Activated naive CD4-positive, alpha-beta T cell treated with Interleukin-2 at 50 U/mL for 16 hours (primary cell): ENCODE measurements at regions not wholly inside any gene's neighbourhood (a gene's known extent, or its start where the extent isn't known, plus 50 kb on each side); places are given as distances from the start of the nearest gene placed in this dataset.

Experiments
- DNase-seq: peaks from one replicate; pipeline ENCODE4 v3.0.0-alpha.2; 2020

GRCh38 chr9:89748831-89749499 is 144.2 kb downstream of the GADD45G start:
- DNase-seq = no peak

GRCh38 chr9:89749500-89750116 is 144.8 kb downstream of the GADD45G start:
- no peak for DNase-seq

- no peak for DNase-seq
Measured at GRCh38 chr9:89750117-89750791, 145.4 kb downstream of the GADD45G start.

GRCh38 chr9:89751079-89751825 is 146.4 kb downstream of the GADD45G start:
- DNase-seq = no peak

- no peak for DNase-seq
Measured at GRCh38 chr9:89752154-89752553, 147.3 kb downstream of the GADD45G start.

GRCh38 chr9:89753472-89754055 is 148.8 kb downstream of the GADD45G start:
- no peak for DNase-seq

- DNase-seq = no peak
Measured at GRCh38 chr9:89754193-89754592, 149.4 kb downstream of the GADD45G start.

GRCh38 chr9:89755821-89756220 is 151.0 kb downstream of the GADD45G start:
- DNase-seq = no peak

GRCh38 chr9:89756891-89757537 is 152.2 kb downstream of the GADD45G start:
- no peak for DNase-seq

GRCh38 chr9:89757776-89758528 is 153.1 kb downstream of the GADD45G start:
- no peak for DNase-seq

- no peak for DNase-seq
Measured at GRCh38 chr9:89759572-89759971, 154.8 kb downstream of the GADD45G start.

GRCh38 chr9:89760123-89760522 is 155.3 kb downstream of the GADD45G start:
- no peak for DNase-seq

GRCh38 chr9:89764217-89764616 is 159.4 kb downstream of the GADD45G start:
- no peak for DNase-seq

- no peak for DNase-seq
Measured at GRCh38 chr9:89765211-89765946, 160.6 kb downstream of the GADD45G start.

GRCh38 chr9:89766991-89767390 is 162.2 kb downstream of the GADD45G start:
- DNase-seq = no peak

GRCh38 chr9:89768051-89768450 is 163.2 kb downstream of the GADD45G start:
- DNase-seq = no peak

- DNase-seq = no peak
Measured at GRCh38 chr9:89768650-89769071, 163.8 kb downstream of the GADD45G start.

- DNase-seq = no peak
Measured at GRCh38 chr9:89770531-89771174, 165.8 kb downstream of the GADD45G start.

- DNase-seq = no peak
Measured at GRCh38 chr9:89771205-89771604, 166.4 kb downstream of the GADD45G start.

GRCh38 chr9:89773170-89773569 is 168.4 kb downstream of the GADD45G start:
- no peak for DNase-seq
